Putamen (tissue), 1 donor: ENCODE measurements at regions not wholly inside any gene's neighbourhood (a gene's known extent, or its start where the extent isn't known, plus 50 kb on each side); places are given as distances from the start of the nearest gene placed in this dataset.
A peak's percentile ranks its signal among the peaks of the same experiment; 100 is the strongest.

Source experiments
- DNase-seq: peaks from one replicate; pipeline ENCODE4 v3.0.0-alpha.2; 2016; ENCODE audit warnings: low spot score

DNA sequence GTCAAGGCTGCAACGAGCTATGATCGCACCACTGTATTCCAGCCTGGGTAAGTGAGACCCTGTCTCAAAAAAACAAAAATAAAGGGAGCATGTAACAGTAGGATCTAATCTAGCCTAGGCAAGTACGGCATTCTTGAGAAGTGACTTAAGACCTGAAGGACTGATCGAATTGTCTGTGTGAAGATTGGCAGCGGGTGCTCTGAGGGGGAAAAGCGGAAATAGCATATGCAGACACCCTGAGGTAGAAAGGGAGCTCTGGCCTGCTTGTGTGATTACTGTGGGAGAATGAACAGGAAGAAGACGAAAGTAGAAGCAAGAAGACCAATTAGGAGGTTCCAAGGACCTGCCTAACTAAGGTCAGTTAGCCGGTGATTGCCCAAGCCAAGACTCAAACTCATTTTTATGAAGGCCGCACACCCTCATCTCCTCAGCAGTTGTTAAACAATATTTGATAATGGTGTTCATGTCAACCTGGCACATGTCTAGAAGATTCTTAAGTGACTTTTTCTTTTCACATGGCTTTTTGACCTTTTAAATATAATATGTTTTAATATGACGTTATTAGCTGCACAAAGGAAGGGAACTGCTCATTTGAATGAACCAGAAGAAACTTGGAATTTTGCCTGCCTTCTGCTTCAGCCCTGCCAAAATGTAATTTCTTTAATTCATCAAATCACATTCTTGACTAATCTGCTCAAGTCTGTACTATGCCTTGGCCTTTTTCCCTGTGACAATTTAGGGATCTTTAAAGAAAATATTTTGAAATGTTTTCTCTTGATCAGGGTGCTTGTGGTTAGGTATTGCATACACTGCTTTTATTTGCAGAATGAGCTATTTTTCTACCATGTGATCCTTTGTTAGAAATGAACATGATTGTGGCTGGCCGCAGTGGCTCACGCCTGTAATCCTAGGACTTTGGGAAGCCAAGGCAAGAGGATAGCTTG lies 289.2 kb upstream of the DMRT1 start:
- no peak for DNase-seq

DNA sequence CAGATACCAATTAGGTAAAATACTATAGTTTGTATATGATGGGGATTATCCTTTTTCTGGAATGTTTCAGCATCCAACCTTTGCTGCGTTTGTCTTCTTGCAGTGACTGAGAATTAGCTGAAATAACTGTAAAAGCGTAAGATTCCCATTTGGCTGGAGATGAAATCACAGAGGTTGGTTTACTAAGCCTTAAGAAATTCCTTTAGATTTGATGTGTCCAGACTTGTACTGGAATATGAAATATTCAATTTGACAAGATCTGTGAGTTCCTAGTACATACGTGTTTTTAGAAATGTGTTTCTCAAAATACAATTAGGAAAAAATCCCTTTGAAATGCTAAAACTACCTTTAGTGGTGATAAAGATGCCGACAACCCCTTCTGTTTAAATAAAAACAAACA lies 286.0 kb upstream of the DMRT1 start:
- DNase-seq: no peak

DNA sequence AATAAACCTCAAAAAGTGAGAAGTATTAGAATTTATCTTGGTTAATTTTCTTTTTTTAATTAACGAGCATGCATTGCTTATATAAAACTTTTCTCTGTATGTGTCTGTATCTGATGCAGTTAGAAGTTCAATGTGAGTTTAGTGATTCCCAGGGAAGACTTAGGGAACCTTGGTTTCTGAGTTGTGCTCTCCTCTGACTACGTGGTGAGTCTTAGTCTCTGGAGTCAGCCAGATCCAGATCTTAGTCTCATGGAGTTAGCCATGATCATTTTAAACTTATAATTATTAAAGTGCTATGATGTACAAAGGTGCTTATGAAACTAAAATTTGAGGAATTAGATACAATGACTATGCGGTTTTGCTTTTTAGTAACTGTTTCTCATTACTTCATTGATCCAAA lies 285.3 kb upstream of the DMRT1 start:
- DNase-seq: no peak

GRCh38 chr9:556675-557074 lies 284.8 kb upstream of the DMRT1 start:
- DNase-seq: no peak

GRCh38 chr9:557601-558201 lies 283.8 kb upstream of the DMRT1 start:
- no peak for DNase-seq

GRCh38 chr9:561427-561826 lies 280.1 kb upstream of the DMRT1 start:
- no peak for DNase-seq

DNA sequence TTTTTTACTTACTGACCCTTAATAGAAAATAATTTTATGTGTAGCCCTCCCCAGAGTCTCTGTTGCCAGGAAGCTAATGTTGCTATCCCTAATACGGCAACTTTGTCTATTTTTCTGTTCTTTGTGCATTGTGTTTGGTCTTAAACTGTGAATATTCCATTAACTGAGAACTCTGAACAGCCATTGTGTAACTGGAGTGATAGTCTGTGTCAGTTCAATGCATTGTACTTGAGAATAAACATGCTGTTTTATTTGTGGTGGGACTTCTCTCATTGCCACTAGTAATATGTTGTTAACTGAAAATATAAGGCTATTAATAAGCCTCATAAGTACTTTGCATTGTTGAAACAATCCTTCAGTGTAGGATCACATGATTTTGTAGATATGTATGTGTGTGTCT lies 278.3 kb upstream of the DMRT1 start:
- DNase-seq: peak; percentile 86

DNA sequence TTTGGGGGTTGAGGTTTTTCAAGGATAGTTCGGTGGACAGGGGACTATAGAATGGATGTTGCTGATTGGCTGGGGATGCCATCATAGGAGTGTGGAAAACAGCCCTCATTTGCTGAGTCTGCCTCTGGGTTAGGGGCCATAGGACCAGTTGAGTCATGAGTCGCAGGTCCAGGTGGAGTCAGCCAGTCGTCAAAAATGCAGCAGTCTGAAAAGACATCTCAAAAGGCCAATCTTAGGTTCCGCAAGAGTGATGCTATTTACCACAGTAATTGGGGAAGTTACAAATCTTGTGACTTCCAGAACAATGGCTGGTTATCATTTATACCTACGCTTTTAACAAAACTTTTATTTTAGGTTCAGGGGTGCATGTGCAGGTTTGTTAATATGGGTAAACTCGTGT lies 276.0 kb upstream of the DMRT1 start:
- no peak for DNase-seq

DNA sequence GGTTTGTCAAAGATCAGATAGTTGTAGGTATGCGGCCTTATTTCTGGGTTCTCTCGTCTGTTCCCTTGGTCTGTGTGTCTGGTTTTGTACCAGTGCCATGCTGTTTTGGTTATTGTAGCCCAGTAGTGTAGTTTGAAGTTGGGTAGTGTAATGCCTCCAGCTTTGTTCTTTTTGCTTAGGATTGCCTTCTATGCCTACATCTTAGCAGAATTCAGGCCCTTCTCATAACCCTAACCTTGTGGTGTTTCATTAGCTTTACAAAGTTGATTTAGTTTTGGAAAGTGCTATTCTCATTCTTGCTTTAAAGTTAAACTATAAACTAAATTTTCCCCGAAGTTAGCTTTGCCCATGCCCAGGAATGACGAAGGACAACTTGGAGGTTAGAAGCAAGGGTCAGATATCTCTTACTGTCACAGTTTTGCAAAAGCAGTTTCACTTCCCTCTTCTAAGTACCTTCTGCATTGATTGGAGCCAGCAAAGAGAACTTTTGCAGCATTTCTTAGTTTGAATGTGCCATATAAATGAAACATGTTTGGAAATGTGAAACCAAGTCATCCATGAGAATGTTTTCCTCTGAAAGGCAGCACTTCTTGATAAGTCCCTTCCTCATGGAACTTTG lies 274.3 kb upstream of the DMRT1 start:
- no peak for DNase-seq

GRCh38 chr9:567747-568305 lies 273.7 kb upstream of the DMRT1 start:
- no peak for DNase-seq

GRCh38 chr9:569296-569695 lies 272.2 kb upstream of the DMRT1 start:
- no peak for DNase-seq

- DNase-seq: no peak
Observed at GRCh38 chr9:570187-570586, 271.3 kb upstream of the DMRT1 start.

GRCh38 chr9:571066-571465 lies 270.4 kb upstream of the DMRT1 start:
- no peak for DNase-seq

GRCh38 chr9:571741-572140 lies 269.8 kb upstream of the DMRT1 start:
- DNase-seq: no peak

GRCh38 chr9:573691-574410 lies 267.6 kb upstream of the DMRT1 start:
- no peak for DNase-seq

- no peak for DNase-seq
Observed at GRCh38 chr9:575139-575538, 266.4 kb upstream of the DMRT1 start.

DNA sequence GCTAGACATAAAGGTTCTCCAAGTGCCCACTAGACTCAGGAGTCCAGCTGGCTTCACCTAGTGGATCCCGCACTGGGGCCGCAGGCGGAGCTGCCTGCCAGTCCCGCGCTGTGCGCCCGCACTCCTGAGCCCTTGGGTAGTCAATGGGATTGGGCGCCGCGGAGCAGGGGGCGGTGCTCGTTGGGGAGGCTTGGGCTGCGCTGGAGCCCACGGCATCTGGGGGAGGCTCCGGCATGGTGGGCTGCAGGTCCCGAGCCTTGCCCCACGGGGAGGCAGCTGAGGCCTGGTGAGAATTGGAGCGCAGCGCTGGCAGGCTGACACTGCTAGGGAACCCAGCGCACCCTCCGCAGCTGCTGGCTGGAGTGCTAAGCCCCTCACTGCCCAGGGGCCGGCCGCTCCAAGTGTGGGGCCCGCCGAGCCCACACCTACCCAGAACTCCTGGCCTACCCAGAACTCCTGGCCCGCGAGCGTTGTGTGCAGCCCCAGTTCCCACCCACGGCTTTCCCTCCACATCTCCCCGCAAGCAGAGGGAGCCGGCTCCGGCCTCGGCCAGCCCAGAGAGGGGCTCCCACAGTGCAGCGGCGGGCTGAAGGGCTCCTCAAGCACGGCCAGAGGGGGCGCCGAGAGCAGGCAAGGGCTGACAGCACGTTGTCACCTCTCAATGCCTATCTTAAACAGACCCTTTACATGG lies 260.7 kb upstream of the DMRT1 start:
- no peak for DNase-seq

DNA sequence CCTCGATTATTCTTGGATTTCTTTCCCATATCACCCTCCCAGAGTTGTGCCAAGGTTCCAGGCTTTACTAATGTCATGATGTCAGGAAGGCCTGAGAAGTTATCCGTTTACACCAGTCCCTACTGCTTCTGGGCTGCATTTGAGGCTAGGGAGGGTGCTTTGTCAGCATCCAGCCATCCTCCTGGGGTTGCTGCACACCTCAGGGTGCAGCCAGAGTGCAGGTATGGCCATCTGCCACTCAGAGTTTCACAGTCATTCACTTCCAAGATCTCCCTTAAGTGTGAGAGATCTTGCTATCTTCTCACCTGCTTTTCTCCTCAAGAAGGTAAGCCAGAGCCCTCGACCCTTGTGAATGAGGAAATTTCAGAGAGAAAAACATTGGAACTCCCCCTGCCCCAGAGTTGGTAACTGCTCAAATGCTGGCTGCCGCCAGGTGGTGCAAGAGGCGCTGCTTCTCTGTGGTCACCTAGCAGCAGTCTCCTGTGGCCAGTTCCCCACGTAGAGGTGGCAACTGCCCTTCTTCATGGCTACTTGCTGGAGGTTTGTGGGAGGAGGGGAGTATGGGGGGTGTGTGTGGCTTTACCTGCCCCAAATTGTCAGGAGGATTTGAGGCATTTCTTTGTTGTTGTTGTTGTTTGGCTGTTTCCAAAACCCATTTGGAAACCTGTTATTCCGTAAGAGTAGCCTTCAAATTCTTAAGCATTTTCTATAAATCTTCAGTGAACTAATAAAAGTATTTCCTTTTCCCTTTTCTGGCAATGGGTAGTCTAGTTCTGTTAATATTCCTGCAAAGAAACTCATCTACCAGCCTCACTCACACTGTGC lies 259.6 kb upstream of the DMRT1 start:
- no peak for DNase-seq

GRCh38 chr9:582775-583174 lies 258.7 kb upstream of the DMRT1 start:
- no peak for DNase-seq

- DNase-seq: no peak
Observed at GRCh38 chr9:587527-587926, 254.0 kb upstream of the DMRT1 start.

GRCh38 chr9:588981-589380 lies 252.5 kb upstream of the DMRT1 start:
- no peak for DNase-seq
